HepG2 (cell line): ENCODE measurements at regions not wholly inside any gene's neighbourhood (a gene's known extent, or its start where the extent isn't known, plus 50 kb on each side); places are given as distances from the start of the nearest gene placed in this dataset.

Source experiments
- MXD3 ChIP-seq: IDR thresholded peaks from 2 replicates; pipeline ENCODE4 v1.6.1; 2016; ENCODE audit warnings: mild to moderate bottlenecking, missing biosample characterization, missing genetic modification reagents
- SRF ChIP-seq: IDR thresholded peaks from 2 replicates; pipeline ENCODE4 v1.6.1; 2011; ENCODE audit warnings: mild to moderate bottlenecking, low read depth, low read length, moderate library complexity

- TF ChIP-seq MXD3 (CRISPR knock-in tag) (no peak), SRF (no peak)
Measured at GRCh38 chr2:89781962-89782361, 1090.5 kb downstream of the RPIA start.
